Caco-2 (cell line): ENCODE measurements at regions not wholly inside any gene's neighbourhood (a gene's known extent, or its start where the extent isn't known, plus 50 kb on each side); places are given as distances from the start of the nearest gene placed in this dataset.

ENCODE experiments used
- BruUV-seq: library from RNA; stranded (reverse); fragments of 400-500 nt; replicated peaks from 2 replicates; lab custom pipeline; 2021; lab: Mats Ljungman, UMichigan
- CTCF ChIA-PET: fragments of 300-600 bp; sonication (Branson Sonifier 250); formaldehyde crosslinking; loops from one replicate; lab custom pipeline; 2022; ENCODE audit warnings: antibody characterized with exemption; lab: Charles Lee
- POLR2A ChIA-PET: fragments of 300-600 bp; sonication (Branson Sonifier 250); formaldehyde crosslinking; loops from one replicate; lab custom pipeline; 2022; ENCODE audit warnings: antibody characterized with exemption; lab: Charles Lee
- DNase-seq, 2 experiments: peaks; one replicate each; pipeline versions ENCODE4 v3.0.0 to v3.0.0-alpha.2; 2020 to 2022
- H3K27me3 ChIP-seq: replicated peaks from 2 replicates; pipeline ENCODE4 v1.6.0; 2011; ENCODE audit warnings: low read length; ENCODE audit not compliant: control insufficient read depth, insufficient read depth
- H3K36me3 ChIP-seq: 2 replicates; pipeline ENCODE4 v1.5.1; 2011; ENCODE audit warnings: low read length; ENCODE audit not compliant: control insufficient read depth, insufficient read depth
- H3K4me1 ChIP-seq: fragments of 250-450 bp; sonication (Bioruptor Pico); 2 replicates; pipeline ENCODE4 v1.5.1; 2020; ENCODE audit warnings: mild to moderate bottlenecking
- H3K4me3 ChIP-seq: 2 replicates; pipeline ENCODE4 v1.5.1; 2011; ENCODE audit warnings: low read depth, mild to moderate bottlenecking, control low read depth, low read length
- H3K9me3 ChIP-seq: fragments of 250-450 bp; sonication (Bioruptor Pico); 2 replicates; pipeline ENCODE4 v1.5.1; 2020; ENCODE audit warnings: mild to moderate bottlenecking, moderate library complexity
- H3K27ac Mint-ChIP-seq: one replicate; pipeline ENCODE4 v1.8.0; 2022; ENCODE audit warnings: mixed read lengths; ENCODE audit not compliant: unreplicated experiment
- H3K27me3 Mint-ChIP-seq: one replicate; pipeline ENCODE4 v1.8.0; 2022; ENCODE audit warnings: mixed read lengths; ENCODE audit not compliant: insufficient read depth, unreplicated experiment
- H3K36me3 Mint-ChIP-seq: one replicate; pipeline ENCODE4 v1.8.0; 2022; ENCODE audit warnings: mild to moderate bottlenecking, mixed read lengths; ENCODE audit not compliant: insufficient read depth, unreplicated experiment
- H3K4me1 Mint-ChIP-seq: one replicate; pipeline ENCODE4 v1.8.0; 2022; ENCODE audit warnings: low read depth, mixed read lengths; ENCODE audit not compliant: unreplicated experiment
- H3K4me3 Mint-ChIP-seq: one replicate; pipeline ENCODE4 v1.8.0; 2022; ENCODE audit warnings: mild to moderate bottlenecking, moderate library complexity, mixed read lengths; ENCODE audit not compliant: unreplicated experiment
- H3K9me3 Mint-ChIP-seq: one replicate; pipeline ENCODE4 v1.8.0; 2022; ENCODE audit warnings: mixed read lengths; ENCODE audit not compliant: unreplicated experiment
- intact Hi-C: fragments of 100-400 bp; cut with micrococcal nuclease; formaldehyde crosslinking; loops from one replicate; pipeline ENCODE4 v1.10.0; 2022; ENCODE audit not compliant: unreplicated experiment
- TF ChIP-seq, protein P1 (sequence below), 2 experiments: fragments of 200-600 bp in 1 of 2; IDR thresholded peaks; 1 replicate in 1 of 2; 2 replicates in 1 of 2; pipeline versions ENCODE4 v1.5.1 to v1.8.0; 2011 to 2022; ENCODE audit warnings: antibody characterized with exemption in 1 of 2, control low read depth in 1 of 2, inconsistent platforms in 1 of 2, low read depth in 1 of 2, low read length in 1 of 2, mild to moderate bottlenecking in 1 of 2, moderate library complexity in 1 of 2; ENCODE audit not compliant: insufficient read depth in 1 of 2, severe bottlenecking in 1 of 2, unreplicated experiment in 1 of 2

DNA sequence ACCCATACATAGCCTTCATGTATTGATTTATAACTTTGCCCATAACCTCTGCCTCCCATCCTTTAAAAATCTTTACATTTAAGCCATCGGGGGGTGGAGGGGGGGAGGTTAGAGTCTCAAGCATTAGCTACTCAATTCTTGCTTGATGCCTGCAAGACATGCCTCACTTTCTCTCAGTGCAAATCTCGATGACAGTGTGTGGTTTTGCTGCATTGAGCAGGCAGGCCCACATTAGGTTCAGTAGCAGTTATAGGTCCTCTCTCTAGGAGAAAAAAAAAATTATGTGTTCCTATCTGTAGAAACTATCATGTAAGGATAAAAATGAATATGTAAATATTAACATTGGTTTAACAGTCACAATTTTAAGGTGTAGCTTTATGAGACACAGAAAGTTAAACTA is 314.0 kb upstream of the ANO3 start:
- Mint-ChIP-seq H3K36me3 (no peaks in the 10 kb centered on the region), H3K9me3 (no peaks in the 10 kb centered on the region), H3K4me1 (no peaks in the 10 kb centered on the region), H3K27ac (no peak overlapping the region), H3K4me3 (no peak overlapping the region), H3K27me3 (peaks cover 2% of the 10 kb centered on the region)
- BruUV-seq: no TSS peak
- CTCF ChIA-PET: no interaction called here
- TF ChIP-seq, protein P1, sequence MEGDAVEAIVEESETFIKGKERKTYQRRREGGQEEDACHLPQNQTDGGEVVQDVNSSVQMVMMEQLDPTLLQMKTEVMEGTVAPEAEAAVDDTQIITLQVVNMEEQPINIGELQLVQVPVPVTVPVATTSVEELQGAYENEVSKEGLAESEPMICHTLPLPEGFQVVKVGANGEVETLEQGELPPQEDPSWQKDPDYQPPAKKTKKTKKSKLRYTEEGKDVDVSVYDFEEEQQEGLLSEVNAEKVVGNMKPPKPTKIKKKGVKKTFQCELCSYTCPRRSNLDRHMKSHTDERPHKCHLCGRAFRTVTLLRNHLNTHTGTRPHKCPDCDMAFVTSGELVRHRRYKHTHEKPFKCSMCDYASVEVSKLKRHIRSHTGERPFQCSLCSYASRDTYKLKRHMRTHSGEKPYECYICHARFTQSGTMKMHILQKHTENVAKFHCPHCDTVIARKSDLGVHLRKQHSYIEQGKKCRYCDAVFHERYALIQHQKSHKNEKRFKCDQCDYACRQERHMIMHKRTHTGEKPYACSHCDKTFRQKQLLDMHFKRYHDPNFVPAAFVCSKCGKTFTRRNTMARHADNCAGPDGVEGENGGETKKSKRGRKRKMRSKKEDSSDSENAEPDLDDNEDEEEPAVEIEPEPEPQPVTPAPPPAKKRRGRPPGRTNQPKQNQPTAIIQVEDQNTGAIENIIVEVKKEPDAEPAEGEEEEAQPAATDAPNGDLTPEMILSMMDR (IDR thresholded peaks at IDR 0.05; ENCODE audit: insufficient read depth in 1 of 2, low read depth in 1 of 2, low read length in 1 of 2, severe bottlenecking in 1 of 2, unreplicated experiment in 1 of 2): no peak
- Histone ChIP-seq H3K9me3 (no peaks in the 10 kb centered on the region), H3K36me3 (no peaks in the 10 kb centered on the region), H3K4me1 (no peaks in the 10 kb centered on the region), H3K4me3 (no peak overlapping the region), H3K27me3 (no peaks in the 10 kb centered on the region)
- POLR2A ChIA-PET: no interaction called here
- DNase-seq: no peak
- intact Hi-C loops: no loop called here

DNA sequence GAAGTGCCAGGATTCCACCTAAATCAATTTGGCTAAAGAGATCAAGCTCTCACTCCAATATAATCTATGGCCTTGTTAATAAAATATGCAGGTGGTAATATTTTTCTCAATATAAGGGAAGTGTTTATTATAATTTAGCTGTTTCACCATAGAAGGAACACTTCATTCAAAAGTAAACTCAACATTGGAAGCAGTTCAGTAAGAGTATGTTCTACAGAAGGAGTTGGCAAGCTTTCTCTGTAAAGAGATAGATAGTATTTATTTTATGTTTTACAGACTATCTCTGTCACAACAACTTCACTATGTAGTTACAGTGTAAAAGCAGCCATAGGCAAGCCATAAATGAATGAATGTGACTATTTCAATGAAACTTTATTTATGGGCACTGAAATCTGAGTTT is 313.6 kb upstream of the ANO3 start:
- ChIA-PET CTCF (no interaction called here), POLR2A (no interaction called here)
- DNase-seq: no peak
- no peaks in the 10 kb centered on the region for H3K36me3 ChIP-seq
- no peak overlapping the region for H3K4me3 ChIP-seq
- H3K27me3 ChIP-seq: no peaks in the 10 kb centered on the region
- no peak overlapping the region for H3K4me3 Mint-ChIP-seq
- no peaks in the 10 kb centered on the region for H3K4me1 Mint-ChIP-seq
- H3K4me1 ChIP-seq: no peaks in the 10 kb centered on the region
- no TSS peak for BruUV-seq
- no peaks in the 10 kb centered on the region for H3K9me3 ChIP-seq
- H3K27ac Mint-ChIP-seq: no peak overlapping the region
- H3K36me3 Mint-ChIP-seq: no peaks in the 10 kb centered on the region
- TF ChIP-seq, protein P1 (IDR thresholded peaks at IDR 0.05; ENCODE audit: insufficient read depth in 1 of 2, low read depth in 1 of 2, low read length in 1 of 2, severe bottlenecking in 1 of 2, unreplicated experiment in 1 of 2): no peak
- no peaks in the 10 kb centered on the region for H3K9me3 Mint-ChIP-seq
- intact Hi-C loops: no loop called here
- H3K27me3 Mint-ChIP-seq: peaks cover 2% of the 10 kb centered on the region

DNA sequence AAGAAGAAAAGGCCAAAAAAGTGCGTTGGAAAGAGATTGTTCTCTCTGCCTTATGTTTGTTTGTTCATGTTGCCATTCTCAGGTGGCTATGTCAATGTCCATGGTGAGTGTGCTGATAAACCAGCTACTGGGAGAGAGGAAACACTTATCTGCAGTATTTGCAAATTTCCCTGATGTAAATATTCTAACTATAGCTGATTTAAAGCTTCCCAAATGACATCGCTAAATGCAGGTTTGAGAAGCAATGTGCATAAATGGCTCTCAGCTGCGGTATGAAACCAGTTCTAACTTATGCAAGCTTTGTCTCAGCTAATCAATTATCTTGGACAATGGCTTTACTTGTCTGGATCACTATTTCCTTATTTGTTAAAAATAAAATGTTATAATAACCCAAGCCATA is 312.5 kb upstream of the ANO3 start:
- Mint-ChIP-seq H3K27ac (no peak overlapping the region), H3K9me3 (no peaks in the 10 kb centered on the region), H3K4me3 (no peak overlapping the region), H3K27me3 (peaks cover 2% of the 10 kb centered on the region), H3K36me3 (no peaks in the 10 kb centered on the region), H3K4me1 (no peaks in the 10 kb centered on the region)
- TF ChIP-seq, protein P1 (IDR thresholded peaks at IDR 0.05; ENCODE audit: insufficient read depth in 1 of 2, low read depth in 1 of 2, low read length in 1 of 2, severe bottlenecking in 1 of 2, unreplicated experiment in 1 of 2): no peak
- no peaks in the 10 kb centered on the region for H3K9me3 ChIP-seq
- no peak for DNase-seq
- H3K4me3 ChIP-seq: no peak overlapping the region
- intact Hi-C loops: no loop called here
- CTCF ChIA-PET: no interaction called here
- H3K4me1 ChIP-seq: no peaks in the 10 kb centered on the region
- BruUV-seq: no TSS peak
- POLR2A ChIA-PET: no interaction called here
- H3K27me3 ChIP-seq: no peaks in the 10 kb centered on the region; the same call in 1 of the 2 replicates
- no peaks in the 10 kb centered on the region for H3K36me3 ChIP-seq
